ENCODE measurements at regions not wholly inside any gene's neighbourhood (a gene's known extent, or its start where the extent isn't known, plus 50 kb on each side); places are given as distances from the start of the nearest gene placed in this dataset.
"Not testable (repeated sequence)": the region's sequence is repeated elsewhere in the genome, so short reads cannot be mapped to it uniquely, and the experiment has no call there.

DNA sequence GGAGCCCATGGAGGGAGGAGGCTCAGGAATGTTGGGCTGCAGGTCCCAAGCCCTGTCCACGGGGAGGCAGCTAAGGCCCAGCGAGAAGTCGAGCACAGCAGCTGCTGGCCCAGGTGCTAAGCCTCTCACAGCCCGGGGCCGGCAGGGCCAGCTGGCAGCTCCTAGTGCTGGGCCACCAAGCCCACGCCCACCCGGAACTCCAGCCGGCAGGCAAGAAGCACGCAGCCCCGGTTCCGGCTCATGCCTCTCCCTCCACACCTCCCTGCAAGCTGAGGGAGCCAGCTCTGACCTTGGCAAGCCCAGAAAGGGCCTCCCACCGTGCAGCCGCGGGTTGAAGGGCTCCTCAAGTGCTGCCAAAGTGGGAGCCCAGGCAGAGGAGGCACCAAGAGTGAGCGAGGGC is 121.3 kb upstream of the HMX1 start:
- TF ChIP-seq, protein P1, sequence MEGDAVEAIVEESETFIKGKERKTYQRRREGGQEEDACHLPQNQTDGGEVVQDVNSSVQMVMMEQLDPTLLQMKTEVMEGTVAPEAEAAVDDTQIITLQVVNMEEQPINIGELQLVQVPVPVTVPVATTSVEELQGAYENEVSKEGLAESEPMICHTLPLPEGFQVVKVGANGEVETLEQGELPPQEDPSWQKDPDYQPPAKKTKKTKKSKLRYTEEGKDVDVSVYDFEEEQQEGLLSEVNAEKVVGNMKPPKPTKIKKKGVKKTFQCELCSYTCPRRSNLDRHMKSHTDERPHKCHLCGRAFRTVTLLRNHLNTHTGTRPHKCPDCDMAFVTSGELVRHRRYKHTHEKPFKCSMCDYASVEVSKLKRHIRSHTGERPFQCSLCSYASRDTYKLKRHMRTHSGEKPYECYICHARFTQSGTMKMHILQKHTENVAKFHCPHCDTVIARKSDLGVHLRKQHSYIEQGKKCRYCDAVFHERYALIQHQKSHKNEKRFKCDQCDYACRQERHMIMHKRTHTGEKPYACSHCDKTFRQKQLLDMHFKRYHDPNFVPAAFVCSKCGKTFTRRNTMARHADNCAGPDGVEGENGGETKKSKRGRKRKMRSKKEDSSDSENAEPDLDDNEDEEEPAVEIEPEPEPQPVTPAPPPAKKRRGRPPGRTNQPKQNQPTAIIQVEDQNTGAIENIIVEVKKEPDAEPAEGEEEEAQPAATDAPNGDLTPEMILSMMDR (IDR thresholded peaks at IDR 0.05): not testable (repeated sequence)
- TF ChIP-seq, protein P2, sequence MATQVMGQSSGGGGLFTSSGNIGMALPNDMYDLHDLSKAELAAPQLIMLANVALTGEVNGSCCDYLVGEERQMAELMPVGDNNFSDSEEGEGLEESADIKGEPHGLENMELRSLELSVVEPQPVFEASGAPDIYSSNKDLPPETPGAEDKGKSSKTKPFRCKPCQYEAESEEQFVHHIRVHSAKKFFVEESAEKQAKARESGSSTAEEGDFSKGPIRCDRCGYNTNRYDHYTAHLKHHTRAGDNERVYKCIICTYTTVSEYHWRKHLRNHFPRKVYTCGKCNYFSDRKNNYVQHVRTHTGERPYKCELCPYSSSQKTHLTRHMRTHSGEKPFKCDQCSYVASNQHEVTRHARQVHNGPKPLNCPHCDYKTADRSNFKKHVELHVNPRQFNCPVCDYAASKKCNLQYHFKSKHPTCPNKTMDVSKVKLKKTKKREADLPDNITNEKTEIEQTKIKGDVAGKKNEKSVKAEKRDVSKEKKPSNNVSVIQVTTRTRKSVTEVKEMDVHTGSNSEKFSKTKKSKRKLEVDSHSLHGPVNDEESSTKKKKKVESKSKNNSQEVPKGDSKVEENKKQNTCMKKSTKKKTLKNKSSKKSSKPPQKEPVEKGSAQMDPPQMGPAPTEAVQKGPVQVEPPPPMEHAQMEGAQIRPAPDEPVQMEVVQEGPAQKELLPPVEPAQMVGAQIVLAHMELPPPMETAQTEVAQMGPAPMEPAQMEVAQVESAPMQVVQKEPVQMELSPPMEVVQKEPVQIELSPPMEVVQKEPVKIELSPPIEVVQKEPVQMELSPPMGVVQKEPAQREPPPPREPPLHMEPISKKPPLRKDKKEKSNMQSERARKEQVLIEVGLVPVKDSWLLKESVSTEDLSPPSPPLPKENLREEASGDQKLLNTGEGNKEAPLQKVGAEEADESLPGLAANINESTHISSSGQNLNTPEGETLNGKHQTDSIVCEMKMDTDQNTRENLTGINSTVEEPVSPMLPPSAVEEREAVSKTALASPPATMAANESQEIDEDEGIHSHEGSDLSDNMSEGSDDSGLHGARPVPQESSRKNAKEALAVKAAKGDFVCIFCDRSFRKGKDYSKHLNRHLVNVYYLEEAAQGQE (IDR thresholded peaks at IDR 0.05; ENCODE audit: insufficient read depth in 1 of 2, low read depth in 2 of 2, low read length in 1 of 2): not testable (repeated sequence)

Measured in Panc1 (cell line).